Fibroblast of mammary gland (primary cell): ENCODE measurements at regions not wholly inside any gene's neighbourhood (a gene's known extent, or its start where the extent isn't known, plus 50 kb on each side); places are given as distances from the start of the nearest gene placed in this dataset.

Source experiments
- DNase-seq: peaks from one replicate; pipeline ENCODE4 v3.0.0-alpha.2; 2010; ENCODE audit warnings: low read depth
- H3K4me3 ChIP-seq: 2 replicates; pipeline ENCODE4 v1.5.1; 2011; ENCODE audit warnings: low read depth, mild to moderate bottlenecking, low read length, moderate library complexity; ENCODE audit not compliant: control insufficient read depth
- TF ChIP-seq, protein P1 (sequence below): conservative IDR thresholded peaks from 2 replicates; pipeline ENCODE4 v1.5.1; 2011; ENCODE audit warnings: low read depth, low read length, inconsistent platforms; ENCODE audit not compliant: control insufficient read depth, insufficient read depth

DNA sequence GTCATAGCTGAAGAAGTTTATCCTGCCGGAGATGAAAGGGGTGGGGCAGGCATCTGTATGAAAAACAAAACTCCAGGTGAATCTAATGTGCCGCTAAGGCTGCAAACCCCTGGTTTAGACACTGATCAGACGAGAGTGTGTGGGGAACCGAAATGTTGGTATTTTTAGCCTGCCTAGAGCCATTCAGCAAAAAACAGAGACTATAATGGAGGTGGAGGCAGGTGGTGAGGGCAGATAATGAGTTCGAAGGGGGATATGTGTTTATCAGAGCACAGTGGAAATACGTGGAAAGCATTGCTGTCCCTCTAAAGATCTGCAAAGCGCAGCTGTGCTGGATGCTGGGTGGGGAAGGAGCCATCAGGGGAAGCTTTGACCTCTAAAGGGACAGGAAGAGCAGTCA lies 127.5 kb upstream of the WSCD1 start:
- H3K4me3 ChIP-seq = no peak overlapping the region
- TF ChIP-seq, protein P1, sequence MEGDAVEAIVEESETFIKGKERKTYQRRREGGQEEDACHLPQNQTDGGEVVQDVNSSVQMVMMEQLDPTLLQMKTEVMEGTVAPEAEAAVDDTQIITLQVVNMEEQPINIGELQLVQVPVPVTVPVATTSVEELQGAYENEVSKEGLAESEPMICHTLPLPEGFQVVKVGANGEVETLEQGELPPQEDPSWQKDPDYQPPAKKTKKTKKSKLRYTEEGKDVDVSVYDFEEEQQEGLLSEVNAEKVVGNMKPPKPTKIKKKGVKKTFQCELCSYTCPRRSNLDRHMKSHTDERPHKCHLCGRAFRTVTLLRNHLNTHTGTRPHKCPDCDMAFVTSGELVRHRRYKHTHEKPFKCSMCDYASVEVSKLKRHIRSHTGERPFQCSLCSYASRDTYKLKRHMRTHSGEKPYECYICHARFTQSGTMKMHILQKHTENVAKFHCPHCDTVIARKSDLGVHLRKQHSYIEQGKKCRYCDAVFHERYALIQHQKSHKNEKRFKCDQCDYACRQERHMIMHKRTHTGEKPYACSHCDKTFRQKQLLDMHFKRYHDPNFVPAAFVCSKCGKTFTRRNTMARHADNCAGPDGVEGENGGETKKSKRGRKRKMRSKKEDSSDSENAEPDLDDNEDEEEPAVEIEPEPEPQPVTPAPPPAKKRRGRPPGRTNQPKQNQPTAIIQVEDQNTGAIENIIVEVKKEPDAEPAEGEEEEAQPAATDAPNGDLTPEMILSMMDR = no peak
- DNase-seq = no peak

DNA sequence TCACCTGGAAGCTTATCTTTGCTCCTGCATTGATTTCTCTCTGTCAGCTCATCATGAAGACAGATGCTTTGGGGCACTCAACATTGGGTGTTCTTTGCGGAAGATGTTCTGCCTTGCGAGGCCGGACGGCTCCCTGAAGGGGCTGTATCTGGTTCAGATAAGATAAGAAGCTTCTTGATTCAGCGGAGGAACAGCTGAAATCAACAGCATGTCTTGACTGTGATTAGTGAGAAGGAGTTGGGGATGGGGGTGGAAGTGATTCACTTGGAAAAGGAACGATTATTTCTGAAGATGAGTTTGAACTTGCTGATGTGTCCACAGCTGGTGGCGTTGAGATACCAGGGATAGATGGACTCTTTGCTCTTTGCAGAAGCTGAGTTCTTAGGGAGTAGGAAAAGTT lies 126.9 kb upstream of the WSCD1 start:
- no peak for DNase-seq
- TF ChIP-seq, protein P1 = no peak
- no peak overlapping the region for H3K4me3 ChIP-seq

- no peak overlapping the region for H3K4me3 ChIP-seq
- no peak for DNase-seq
- TF ChIP-seq, protein P1 = no peak
Observed at GRCh38 chr17:5943982-5944381, 126.2 kb upstream of the WSCD1 start.

DNA sequence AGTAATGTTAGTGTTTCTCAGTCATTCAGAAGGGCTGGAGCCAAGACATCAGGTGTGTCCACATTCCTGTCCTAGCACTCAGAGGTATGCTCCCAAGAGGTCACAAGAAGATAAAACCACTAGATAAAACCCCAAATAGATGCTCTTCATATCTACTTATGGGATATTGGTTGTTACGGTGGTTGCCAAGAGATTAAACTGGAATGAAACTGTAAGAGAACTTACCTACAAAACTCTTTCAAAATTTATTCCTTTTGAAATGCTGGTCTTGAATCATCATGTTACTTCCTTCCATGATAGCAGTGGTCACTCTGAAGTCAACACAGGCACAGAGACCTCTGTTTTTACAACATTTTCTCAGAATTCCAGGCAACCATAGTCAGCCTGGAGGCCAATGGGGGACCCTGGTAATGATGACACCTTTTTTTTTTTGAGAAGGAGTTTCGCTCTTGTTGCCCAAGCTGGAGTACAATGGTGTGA lies 122.4 kb upstream of the WSCD1 start:
- no peak for DNase-seq
- TF ChIP-seq, protein P1 = no peak
- no peak overlapping the region for H3K4me3 ChIP-seq

- TF ChIP-seq, protein P1 = no peak
- DNase-seq = no peak
- H3K4me3 ChIP-seq = no peak overlapping the region
Observed at GRCh38 chr17:5948811-5949210, 121.4 kb upstream of the WSCD1 start.

GRCh38 chr17:5950878-5951277 lies 119.3 kb upstream of the WSCD1 start:
- DNase-seq = no peak

More at GRCh38 chr17:5950878-5951277, 119.3 kb upstream of the WSCD1 start:
- no peak overlapping the region for H3K4me3 ChIP-seq
- TF ChIP-seq, protein P1 = no peak
